Superior temporal gyrus (tissue), 1 donor: ENCODE measurements at regions not wholly inside any gene's neighbourhood (a gene's known extent, or its start where the extent isn't known, plus 50 kb on each side); places are given as distances from the start of the nearest gene placed in this dataset.

ENCODE experiments used
- DNase-seq: peaks from one replicate; pipeline ENCODE4 v3.0.0-alpha.2; 2016; ENCODE audit errors: extremely low spot score

GRCh38 chr3:107065094-107065861 lies 312.0 kb upstream of the CCDC54 start:
- peak; percentile 54 for DNase-seq

- DNase-seq: no peak
Measured at GRCh38 chr3:107067421-107067820, 309.8 kb upstream of the CCDC54 start.

- DNase-seq: no peak
Measured at GRCh38 chr3:107068980-107069379, 308.3 kb upstream of the CCDC54 start.

- no peak for DNase-seq
Measured at GRCh38 chr3:107076946-107077345, 300.3 kb upstream of the CCDC54 start.

GRCh38 chr3:107077391-107077790 lies 299.8 kb upstream of the CCDC54 start:
- peak; percentile 84 for DNase-seq

- no peak for DNase-seq
Measured at GRCh38 chr3:107082527-107082926, 294.7 kb upstream of the CCDC54 start.

GRCh38 chr3:107085261-107085660 lies 292.0 kb upstream of the CCDC54 start:
- DNase-seq: no peak

- no peak for DNase-seq
Measured at GRCh38 chr3:107092121-107092520, 285.1 kb upstream of the CCDC54 start.

- DNase-seq: no peak
Measured at GRCh38 chr3:107098864-107099263, 278.4 kb upstream of the CCDC54 start.

- no peak for DNase-seq
Measured at GRCh38 chr3:107100137-107100536, 277.1 kb upstream of the CCDC54 start.

- DNase-seq: no peak
Measured at GRCh38 chr3:107100573-107100972, 276.7 kb upstream of the CCDC54 start.

GRCh38 chr3:107103786-107104185 lies 273.5 kb upstream of the CCDC54 start:
- DNase-seq: no peak

- no peak for DNase-seq
Measured at GRCh38 chr3:107106316-107106715, 270.9 kb upstream of the CCDC54 start.

- no peak for DNase-seq
Measured at GRCh38 chr3:107106907-107107306, 270.3 kb upstream of the CCDC54 start.

- no peak for DNase-seq
Measured at GRCh38 chr3:107110596-107111305, 266.5 kb upstream of the CCDC54 start.

- DNase-seq: no peak
Measured at GRCh38 chr3:107111872-107112271, 265.4 kb upstream of the CCDC54 start.

GRCh38 chr3:107112356-107112755 lies 264.9 kb upstream of the CCDC54 start:
- no peak for DNase-seq

- no peak for DNase-seq
Measured at GRCh38 chr3:107116251-107116650, 261.0 kb upstream of the CCDC54 start.

- no peak for DNase-seq
Measured at GRCh38 chr3:107117156-107117555, 260.1 kb upstream of the CCDC54 start.

GRCh38 chr3:107117922-107118536 lies 259.2 kb upstream of the CCDC54 start:
- DNase-seq: peak; percentile 91

GRCh38 chr3:107124885-107125284 lies 252.4 kb upstream of the CCDC54 start:
- no peak for DNase-seq

GRCh38 chr3:107128946-107129345 lies 248.3 kb upstream of the CCDC54 start:
- DNase-seq: no peak
